SK-N-SH (cell line): ENCODE measurements at regions not wholly inside any gene's neighbourhood (a gene's known extent, or its start where the extent isn't known, plus 50 kb on each side); places are given as distances from the start of the nearest gene placed in this dataset.

Source experiments
- CTCF ChIA-PET: fragments of 300-600, 350-600 bp; formaldehyde crosslinking; extraction: SDS; loops from one replicate; lab custom pipeline; 2021; lab: Yijun Ruan, JAX
- POLR2A ChIA-PET: fragments of 350-600 bp; sonication (Branson Sonifier 250); formaldehyde crosslinking; extraction: SDS; loops from one replicate; lab custom pipeline; 2020; ENCODE audit warnings: antibody characterized with exemption, inconsistent platforms; lab: Yijun Ruan, JAX
- DNase-seq: peaks from one replicate; pipeline ENCODE4 v3.0.0; 2012
- H2AFZ ChIP-seq: fragments of 200-600 bp; sonication (generic); 2 replicates; pipeline ENCODE4 v1.8.1; 2016; ENCODE audit warnings: antibody characterized with exemption, mild to moderate bottlenecking, low read depth
- H3F3A ChIP-seq: fragments of 200-600 bp; sonication (generic); replicated peaks from 2 replicates; pipeline ENCODE3; 2016; ENCODE audit warnings: antibody characterized with exemption, mild to moderate bottlenecking; ENCODE audit not compliant: insufficient read depth
- H3K27ac ChIP-seq, 2 experiments: fragments of 200-500 bp in 1 of 2; fragments of 200-600 bp in 1 of 2; sonication (Bioruptor generic) in 1 of 2; sonication (generic), shearing (Covaris generic) in 1 of 2; 2 replicates each; pipeline versions ENCODE4 v1.5.1 to v1.6.1; 2014 to 2016; ENCODE audit warnings: low read depth in 2 of 2, inconsistent platforms in 1 of 2, low read length in 1 of 2, mild to moderate bottlenecking in 1 of 2, mixed read lengths in 1 of 2
- H3K27me3 ChIP-seq: fragments of 200-600 bp; sonication (generic), shearing (Covaris generic); 2 replicates; pipeline ENCODE4 v1.6.1; 2016; ENCODE audit warnings: mixed run types; ENCODE audit not compliant: insufficient read depth
- H3K36me3 ChIP-seq, 2 experiments: fragments of 200-500 bp in 1 of 2; fragments of 200-600 bp in 1 of 2; sonication (Bioruptor generic) in 1 of 2; sonication (generic) in 1 of 2; replicated peaks in 1 of 2; 2 replicates each; pipeline versions ENCODE3 to v1.5.1; 2014 to 2016; ENCODE audit warnings: low read length in 1 of 2, mild to moderate bottlenecking in 1 of 2; ENCODE audit not compliant: insufficient read depth in 2 of 2, control insufficient read depth in 1 of 2
- H3K4me1 ChIP-seq, 2 experiments: fragments of 200-500 bp in 1 of 2; fragments of 200-600 bp in 1 of 2; sonication (Bioruptor generic) in 1 of 2; sonication (generic), shearing (Covaris generic) in 1 of 2; 2 replicates each; pipeline versions ENCODE4 v1.5.1 to v1.6.1; 2014 to 2016; ENCODE audit warnings: low read depth in 1 of 2, low read length in 1 of 2, mixed run types in 1 of 2; ENCODE audit not compliant: insufficient read depth in 2 of 2, control insufficient read depth in 1 of 2
- H3K4me2 ChIP-seq: fragments of 200-600 bp; sonication (generic), shearing (Covaris generic); 2 replicates; pipeline ENCODE4 v1.6.1; 2017; ENCODE audit warnings: mixed run types
- H3K4me3 ChIP-seq, 2 experiments: fragments of 200-500 bp in 1 of 2; fragments of 200-600 bp in 1 of 2; sonication (Bioruptor generic) in 1 of 2; sonication (generic), shearing (Covaris generic) in 1 of 2; 2 replicates each; pipeline versions ENCODE4 v1.5.1 to v1.8.1; 2014 to 2016; ENCODE audit warnings: low read depth in 2 of 2, inconsistent platforms in 1 of 2, low read length in 1 of 2, mild to moderate bottlenecking in 1 of 2, mixed read lengths in 1 of 2, moderate library complexity in 1 of 2
- H3K79me2 ChIP-seq: fragments of 200-600 bp; sonication (generic); 2 replicates; pipeline ENCODE4 v1.8.1; 2017; ENCODE audit warnings: mild to moderate bottlenecking; ENCODE audit not compliant: insufficient read depth
- H3K9ac ChIP-seq: fragments of 200-600 bp; sonication (generic); 2 replicates; pipeline ENCODE4 v1.6.1; 2017; ENCODE audit warnings: mixed run types
- H3K9me2 ChIP-seq: fragments of 200-600 bp; sonication (generic); 2 replicates; pipeline ENCODE4 v1.6.1; 2017; ENCODE audit warnings: mixed run types
- H3K9me3 ChIP-seq: fragments of 200-600 bp; sonication (generic); 2 replicates; pipeline ENCODE4 v1.6.1; 2017; ENCODE audit warnings: mixed run types, mild to moderate bottlenecking, moderate library complexity
- H4K20me1 ChIP-seq: fragments of 200-600 bp; sonication (generic); 2 replicates; pipeline ENCODE4 v1.6.1; 2017; ENCODE audit warnings: mild to moderate bottlenecking, mixed run types; ENCODE audit not compliant: insufficient read depth
- CHD2 ChIP-seq: fragments of 150-350 bp; IDR thresholded peaks from 2 replicates; pipeline ENCODE4 v1.6.1; 2018; ENCODE audit warnings: low read length; ENCODE audit not compliant: partially characterized antibody
- CTCF ChIP-seq: fragments of 200-600 bp; sonication (generic); IDR thresholded peaks from 2 replicates; pipeline ENCODE4 v1.6.1; 2017; ENCODE audit warnings: antibody characterized with exemption, mild to moderate bottlenecking, moderate library complexity
- EP300 ChIP-seq, 2 experiments: IDR thresholded peaks; 2 replicates each; pipeline versions ENCODE4 v1.4.0 to v1.6.1; 2012; ENCODE audit warnings: borderline replicate concordance in 1 of 2, low read depth in 1 of 2, low read length in 1 of 2
- FOSL2 ChIP-seq: IDR thresholded peaks from 2 replicates; pipeline ENCODE4 v1.4.0; 2012; ENCODE audit warnings: low read depth, mild to moderate bottlenecking, moderate library complexity, borderline replicate concordance
- FOXM1 ChIP-seq: IDR thresholded peaks from 2 replicates; pipeline ENCODE4 v1.4.0; 2012; ENCODE audit warnings: low read depth, mild to moderate bottlenecking
- GABPA ChIP-seq: IDR thresholded peaks from 2 replicates; pipeline ENCODE4 v1.4.0; 2012; ENCODE audit warnings: low read depth, mild to moderate bottlenecking
- GATA2 ChIP-seq: sonication (generic); formaldehyde crosslinking; IDR thresholded peaks from 2 replicates; pipeline ENCODE4 v1.5.0; 2020; ENCODE audit warnings: mild to moderate bottlenecking, missing genetic modification reagents
- MEF2A ChIP-seq: IDR thresholded peaks from 2 replicates; pipeline ENCODE4 v1.4.0; 2012; ENCODE audit warnings: low read depth, borderline replicate concordance
- MXI1 ChIP-seq: IDR thresholded peaks from 2 replicates; pipeline ENCODE4 v1.6.1; 2012; ENCODE audit warnings: mild to moderate bottlenecking, low read depth, low read length, improper control_type of control experiment
- POLR2AphosphoS5 ChIP-seq: IDR thresholded peaks from 2 replicates; pipeline ENCODE4 v1.6.1; 2012; ENCODE audit warnings: low read depth, low read length
- RAD21 ChIP-seq: IDR thresholded peaks from 2 replicates; pipeline ENCODE4 v1.6.1; 2012; ENCODE audit warnings: mild to moderate bottlenecking, low read length
- RCOR1 ChIP-seq: fragments of 150-350 bp; IDR thresholded peaks from 2 replicates; pipeline ENCODE4 v1.6.1; 2017; ENCODE audit warnings: antibody characterized with exemption, low read length
- RXRA ChIP-seq: IDR thresholded peaks from 2 replicates; pipeline ENCODE4 v1.4.0; 2012; ENCODE audit warnings: low read depth, mild to moderate bottlenecking, borderline replicate concordance
- SMC3 ChIP-seq: IDR thresholded peaks from 2 replicates; pipeline ENCODE4 v1.6.1; 2012; ENCODE audit warnings: low read depth, low read length, improper control_type of control experiment
- TAF1 ChIP-seq: IDR thresholded peaks from 2 replicates; pipeline ENCODE4 v1.6.1; 2012; ENCODE audit warnings: low read depth, mild to moderate bottlenecking, low read length, moderate library complexity, borderline replicate concordance
- TEAD4 ChIP-seq: IDR thresholded peaks from 2 replicates; pipeline ENCODE4 v1.4.0; 2012; ENCODE audit warnings: mild to moderate bottlenecking, borderline replicate concordance; ENCODE audit not compliant: insufficient read depth
- WGBS: methylation state at CpG from one replicate; pipeline ENCODE4 v1.1.6; 2017; ENCODE audit warnings: low lambda C conversion rate; 5-methylcytosine and 5-hydroxymethylcytosine counted together
- TF ChIP-seq, protein P1 (sequence below): IDR thresholded peaks from 2 replicates; pipeline ENCODE4 v1.4.0; 2012; ENCODE audit warnings: low read depth
- TF ChIP-seq, protein P2 (sequence below): IDR thresholded peaks from 2 replicates; pipeline ENCODE4 v1.6.1; 2012; ENCODE audit warnings: mild to moderate bottlenecking, low read depth, low read length, moderate library complexity
- TF ChIP-seq, protein P3 (sequence below): IDR thresholded peaks from 2 replicates; pipeline ENCODE4 v1.4.0; 2012; ENCODE audit warnings: low read depth, borderline replicate concordance
- TF ChIP-seq, protein P4 (sequence below): fragments of 150-350 bp; IDR thresholded peaks from 2 replicates; pipeline ENCODE4 v1.6.1; 2017; ENCODE audit warnings: antibody characterized with exemption, low read length, low read depth, borderline replicate concordance

DNA sequence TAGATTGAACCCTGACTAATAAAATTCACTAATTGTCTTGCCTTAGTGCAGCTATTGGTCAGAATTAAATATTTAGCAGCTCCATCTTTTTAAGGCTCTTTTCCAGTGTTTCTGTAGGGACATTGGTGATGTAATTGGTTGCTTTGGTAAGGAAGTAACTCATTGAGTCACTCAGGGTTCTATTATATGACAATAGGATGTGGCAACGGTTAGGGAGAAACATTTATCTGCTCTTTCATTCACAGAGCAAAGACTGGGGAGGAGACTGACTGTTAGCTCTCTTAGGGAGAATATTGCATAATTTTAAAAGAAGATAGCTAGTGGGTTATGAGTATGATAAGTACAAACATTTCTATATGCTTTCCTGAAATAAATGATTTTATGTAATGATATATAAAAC is 616.5 kb downstream of the TRHDE start:
- H2AFZ ChIP-seq: no peak overlapping the region
- H3K9ac ChIP-seq: no peak overlapping the region
- WGBS: 0% methylated on average over 1 of the region's 1 CpG

DNA sequence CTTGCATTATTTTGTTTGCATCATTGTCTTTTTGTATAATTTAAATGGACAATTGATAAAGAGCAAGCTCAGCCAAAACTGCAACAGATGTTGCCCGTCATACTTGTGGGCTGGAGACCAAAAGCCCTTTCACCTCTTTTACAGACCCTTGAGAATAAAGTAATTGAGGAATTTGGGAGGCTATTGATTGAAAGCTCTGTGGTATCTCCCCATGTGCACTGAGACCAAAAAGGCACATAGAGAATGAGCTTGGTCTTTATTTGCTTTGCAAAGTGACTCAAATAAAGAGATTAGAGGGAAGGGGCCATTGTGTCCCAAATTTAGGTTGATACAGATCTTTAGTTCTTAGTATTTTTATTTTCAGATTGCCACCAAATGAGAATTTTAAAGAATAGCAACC is 617.6 kb downstream of the TRHDE start:
- Histone ChIP-seq H3F3A (no peaks in the 10 kb centered on the region), H3K27ac (no peak overlapping the region), H3K9me2 (no peaks in the 10 kb centered on the region), H3K9ac (no peak overlapping the region), H3K4me2 (no peak overlapping the region), H3K4me1 (no peaks in the 10 kb centered on the region), H2AFZ (no peak overlapping the region), H3K9me3 (no peaks in the 10 kb centered on the region), H3K79me2 (no peaks in the 10 kb centered on the region), H3K36me3 (no peaks in the 10 kb centered on the region), H4K20me1 (no peaks in the 10 kb centered on the region), H3K27me3 (no peaks in the 10 kb centered on the region), H3K4me3 (no peak overlapping the region)
- DNase-seq: no peak
- 0% methylated on average over 1 of the region's 1 CpG for WGBS
- POLR2A ChIA-PET: no interaction called here
- CTCF ChIA-PET: interaction anchor here (0.9 kb wide), 1 partner anchor 41 kb away, joined by 3 read pairs; no protein-coding TSS in a partner anchor
- TF ChIP-seq GATA2 (CRISPR knock-in tag): no peak
- no peak for TF ChIP-seq SMC3
- no peak for TF ChIP-seq RCOR1
- TF ChIP-seq, protein P1, sequence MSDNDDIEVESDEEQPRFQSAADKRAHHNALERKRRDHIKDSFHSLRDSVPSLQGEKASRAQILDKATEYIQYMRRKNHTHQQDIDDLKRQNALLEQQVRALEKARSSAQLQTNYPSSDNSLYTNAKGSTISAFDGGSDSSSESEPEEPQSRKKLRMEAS: no peak
- no peak for TF ChIP-seq FOSL2
- TF ChIP-seq, protein P2, sequence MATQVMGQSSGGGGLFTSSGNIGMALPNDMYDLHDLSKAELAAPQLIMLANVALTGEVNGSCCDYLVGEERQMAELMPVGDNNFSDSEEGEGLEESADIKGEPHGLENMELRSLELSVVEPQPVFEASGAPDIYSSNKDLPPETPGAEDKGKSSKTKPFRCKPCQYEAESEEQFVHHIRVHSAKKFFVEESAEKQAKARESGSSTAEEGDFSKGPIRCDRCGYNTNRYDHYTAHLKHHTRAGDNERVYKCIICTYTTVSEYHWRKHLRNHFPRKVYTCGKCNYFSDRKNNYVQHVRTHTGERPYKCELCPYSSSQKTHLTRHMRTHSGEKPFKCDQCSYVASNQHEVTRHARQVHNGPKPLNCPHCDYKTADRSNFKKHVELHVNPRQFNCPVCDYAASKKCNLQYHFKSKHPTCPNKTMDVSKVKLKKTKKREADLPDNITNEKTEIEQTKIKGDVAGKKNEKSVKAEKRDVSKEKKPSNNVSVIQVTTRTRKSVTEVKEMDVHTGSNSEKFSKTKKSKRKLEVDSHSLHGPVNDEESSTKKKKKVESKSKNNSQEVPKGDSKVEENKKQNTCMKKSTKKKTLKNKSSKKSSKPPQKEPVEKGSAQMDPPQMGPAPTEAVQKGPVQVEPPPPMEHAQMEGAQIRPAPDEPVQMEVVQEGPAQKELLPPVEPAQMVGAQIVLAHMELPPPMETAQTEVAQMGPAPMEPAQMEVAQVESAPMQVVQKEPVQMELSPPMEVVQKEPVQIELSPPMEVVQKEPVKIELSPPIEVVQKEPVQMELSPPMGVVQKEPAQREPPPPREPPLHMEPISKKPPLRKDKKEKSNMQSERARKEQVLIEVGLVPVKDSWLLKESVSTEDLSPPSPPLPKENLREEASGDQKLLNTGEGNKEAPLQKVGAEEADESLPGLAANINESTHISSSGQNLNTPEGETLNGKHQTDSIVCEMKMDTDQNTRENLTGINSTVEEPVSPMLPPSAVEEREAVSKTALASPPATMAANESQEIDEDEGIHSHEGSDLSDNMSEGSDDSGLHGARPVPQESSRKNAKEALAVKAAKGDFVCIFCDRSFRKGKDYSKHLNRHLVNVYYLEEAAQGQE: no peak
- no peak for TF ChIP-seq FOXM1
- TF ChIP-seq, protein P3, sequence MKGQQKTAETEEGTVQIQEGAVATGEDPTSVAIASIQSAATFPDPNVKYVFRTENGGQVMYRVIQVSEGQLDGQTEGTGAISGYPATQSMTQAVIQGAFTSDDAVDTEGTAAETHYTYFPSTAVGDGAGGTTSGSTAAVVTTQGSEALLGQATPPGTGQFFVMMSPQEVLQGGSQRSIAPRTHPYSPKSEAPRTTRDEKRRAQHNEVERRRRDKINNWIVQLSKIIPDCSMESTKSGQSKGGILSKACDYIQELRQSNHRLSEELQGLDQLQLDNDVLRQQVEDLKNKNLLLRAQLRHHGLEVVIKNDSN: no peak
- TF ChIP-seq GABPA: no peak
- TF ChIP-seq RAD21: no peak
- no peak for TF ChIP-seq CHD2
- TF ChIP-seq, protein P4, sequence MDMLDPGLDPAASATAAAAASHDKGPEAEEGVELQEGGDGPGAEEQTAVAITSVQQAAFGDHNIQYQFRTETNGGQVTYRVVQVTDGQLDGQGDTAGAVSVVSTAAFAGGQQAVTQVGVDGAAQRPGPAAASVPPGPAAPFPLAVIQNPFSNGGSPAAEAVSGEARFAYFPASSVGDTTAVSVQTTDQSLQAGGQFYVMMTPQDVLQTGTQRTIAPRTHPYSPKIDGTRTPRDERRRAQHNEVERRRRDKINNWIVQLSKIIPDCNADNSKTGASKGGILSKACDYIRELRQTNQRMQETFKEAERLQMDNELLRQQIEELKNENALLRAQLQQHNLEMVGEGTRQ: no peak
- no peak for TF ChIP-seq CTCF

More for the DNA sequence above, 616.5 kb downstream of the TRHDE start:
- Histone ChIP-seq H3K36me3 (no peaks in the 10 kb centered on the region), H3K4me1 (no peaks in the 10 kb centered on the region), H3K4me2 (no peak overlapping the region), H3K4me3 (no peak overlapping the region), H3F3A (no peaks in the 10 kb centered on the region), H3K9me2 (no peaks in the 10 kb centered on the region), H3K27me3 (no peaks in the 10 kb centered on the region), H3K79me2 (no peaks in the 10 kb centered on the region), H3K27ac (no peak overlapping the region), H4K20me1 (no peaks in the 10 kb centered on the region), H3K9me3 (no peaks in the 10 kb centered on the region)
- ChIA-PET POLR2A (no interaction called here), CTCF (no interaction called here)
- DNase-seq: no peak
- no peak for TF ChIP-seq RXRA
- TF ChIP-seq RAD21: no peak
- TF ChIP-seq POLR2AphosphoS5: no peak
- TF ChIP-seq, protein P3: no peak
- no peak for TF ChIP-seq MXI1
- TF ChIP-seq, protein P4: no peak
- no peak for TF ChIP-seq TAF1
- TF ChIP-seq MEF2A: no peak
- TF ChIP-seq TEAD4: no peak
- no peak for TF ChIP-seq EP300 (IDR thresholded peaks at IDR 0.05; ENCODE audit: borderline replicate concordance in 1 of 2, low read depth in 1 of 2, low read length in 1 of 2)
